ENCODE measurements at regions not wholly inside any gene's neighbourhood (a gene's known extent, or its start where the extent isn't known, plus 50 kb on each side); places are given as distances from the start of the nearest gene placed in this dataset.

DNA sequence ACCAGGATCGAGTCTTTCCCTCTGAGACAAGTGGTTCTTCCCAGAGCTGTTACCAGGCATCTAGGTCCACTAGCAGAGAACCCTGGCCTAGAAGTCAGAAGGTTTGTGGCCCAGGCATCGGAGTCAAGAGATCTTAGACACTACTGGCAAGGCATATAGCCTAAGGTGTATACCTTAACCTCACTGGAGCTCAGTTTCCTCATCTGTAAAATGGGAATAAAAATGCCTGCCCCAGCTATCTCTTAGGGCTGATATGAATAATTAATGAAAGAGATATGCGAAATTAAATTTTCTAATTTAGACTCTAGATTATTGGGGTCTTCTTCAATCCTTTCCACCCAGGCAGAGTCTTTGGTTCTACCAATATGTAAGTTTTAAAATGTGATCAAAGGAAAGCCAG lies 60.5 kb upstream of the NLK start:
- H3K27ac ChIP-seq (ENCODE audit: low read length) = no peak overlapping the region
- TF ChIP-seq EZH2 (IDR thresholded peaks at IDR 0.05; ENCODE audit: borderline replicate concordance, insufficient read depth, low read length, poor library complexity, severe bottlenecking) (no peak), RAD21 (conservative IDR thresholded peaks at IDR 0.05) (no peak), SMC3 (conservative IDR thresholded peaks at IDR 0.05; ENCODE audit: poor library complexity) (no peak), TAF1 (IDR thresholded peaks at IDR 0.05; ENCODE audit: low read depth) (no peak), EP300 (conservative IDR thresholded peaks at IDR 0.05; ENCODE audit: poor library complexity, severe bottlenecking) (no peak), MXI1 (conservative IDR thresholded peaks at IDR 0.05; ENCODE audit: poor library complexity, severe bottlenecking) (no peak), POLR2AphosphoS5 (IDR thresholded peaks at IDR 0.05) (no peak)
- TF ChIP-seq, protein P1, sequence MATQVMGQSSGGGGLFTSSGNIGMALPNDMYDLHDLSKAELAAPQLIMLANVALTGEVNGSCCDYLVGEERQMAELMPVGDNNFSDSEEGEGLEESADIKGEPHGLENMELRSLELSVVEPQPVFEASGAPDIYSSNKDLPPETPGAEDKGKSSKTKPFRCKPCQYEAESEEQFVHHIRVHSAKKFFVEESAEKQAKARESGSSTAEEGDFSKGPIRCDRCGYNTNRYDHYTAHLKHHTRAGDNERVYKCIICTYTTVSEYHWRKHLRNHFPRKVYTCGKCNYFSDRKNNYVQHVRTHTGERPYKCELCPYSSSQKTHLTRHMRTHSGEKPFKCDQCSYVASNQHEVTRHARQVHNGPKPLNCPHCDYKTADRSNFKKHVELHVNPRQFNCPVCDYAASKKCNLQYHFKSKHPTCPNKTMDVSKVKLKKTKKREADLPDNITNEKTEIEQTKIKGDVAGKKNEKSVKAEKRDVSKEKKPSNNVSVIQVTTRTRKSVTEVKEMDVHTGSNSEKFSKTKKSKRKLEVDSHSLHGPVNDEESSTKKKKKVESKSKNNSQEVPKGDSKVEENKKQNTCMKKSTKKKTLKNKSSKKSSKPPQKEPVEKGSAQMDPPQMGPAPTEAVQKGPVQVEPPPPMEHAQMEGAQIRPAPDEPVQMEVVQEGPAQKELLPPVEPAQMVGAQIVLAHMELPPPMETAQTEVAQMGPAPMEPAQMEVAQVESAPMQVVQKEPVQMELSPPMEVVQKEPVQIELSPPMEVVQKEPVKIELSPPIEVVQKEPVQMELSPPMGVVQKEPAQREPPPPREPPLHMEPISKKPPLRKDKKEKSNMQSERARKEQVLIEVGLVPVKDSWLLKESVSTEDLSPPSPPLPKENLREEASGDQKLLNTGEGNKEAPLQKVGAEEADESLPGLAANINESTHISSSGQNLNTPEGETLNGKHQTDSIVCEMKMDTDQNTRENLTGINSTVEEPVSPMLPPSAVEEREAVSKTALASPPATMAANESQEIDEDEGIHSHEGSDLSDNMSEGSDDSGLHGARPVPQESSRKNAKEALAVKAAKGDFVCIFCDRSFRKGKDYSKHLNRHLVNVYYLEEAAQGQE (IDR thresholded peaks at IDR 0.05; ENCODE audit: borderline replicate concordance) = no peak
- TF ChIP-seq, protein P2, sequence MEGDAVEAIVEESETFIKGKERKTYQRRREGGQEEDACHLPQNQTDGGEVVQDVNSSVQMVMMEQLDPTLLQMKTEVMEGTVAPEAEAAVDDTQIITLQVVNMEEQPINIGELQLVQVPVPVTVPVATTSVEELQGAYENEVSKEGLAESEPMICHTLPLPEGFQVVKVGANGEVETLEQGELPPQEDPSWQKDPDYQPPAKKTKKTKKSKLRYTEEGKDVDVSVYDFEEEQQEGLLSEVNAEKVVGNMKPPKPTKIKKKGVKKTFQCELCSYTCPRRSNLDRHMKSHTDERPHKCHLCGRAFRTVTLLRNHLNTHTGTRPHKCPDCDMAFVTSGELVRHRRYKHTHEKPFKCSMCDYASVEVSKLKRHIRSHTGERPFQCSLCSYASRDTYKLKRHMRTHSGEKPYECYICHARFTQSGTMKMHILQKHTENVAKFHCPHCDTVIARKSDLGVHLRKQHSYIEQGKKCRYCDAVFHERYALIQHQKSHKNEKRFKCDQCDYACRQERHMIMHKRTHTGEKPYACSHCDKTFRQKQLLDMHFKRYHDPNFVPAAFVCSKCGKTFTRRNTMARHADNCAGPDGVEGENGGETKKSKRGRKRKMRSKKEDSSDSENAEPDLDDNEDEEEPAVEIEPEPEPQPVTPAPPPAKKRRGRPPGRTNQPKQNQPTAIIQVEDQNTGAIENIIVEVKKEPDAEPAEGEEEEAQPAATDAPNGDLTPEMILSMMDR (IDR thresholded peaks at IDR 0.05; ENCODE audit: poor library complexity, severe bottlenecking) = no peak
- H3K9me2 ChIP-seq (ENCODE audit: insufficient read depth, low read length) = no peaks in the 10 kb centered on the region
- no peaks in the 10 kb centered on the region for H3K27me3 ChIP-seq (ENCODE audit: insufficient read depth, low read depth, low read length)
- H4K20me1 ChIP-seq (ENCODE audit: insufficient read depth) = no peaks in the 10 kb centered on the region
- H3K36me3 ChIP-seq (ENCODE audit: insufficient read depth, low read length) = no peaks in the 10 kb centered on the region
- no peak overlapping the region for H3K9ac ChIP-seq (ENCODE audit: low read length)
- H3K4me3 ChIP-seq (ENCODE audit: low read length) = no peak overlapping the region
- H3K79me2 ChIP-seq (replicated peaks; ENCODE audit: insufficient read depth, low read length) = no peaks in the 10 kb centered on the region
- H2AFZ ChIP-seq (ENCODE audit: low read depth, low read length) = no peak overlapping the region
- no peaks in the 10 kb centered on the region for H3F3A ChIP-seq (ENCODE audit: insufficient read depth, low read length, poor library complexity, severe bottlenecking)
- H3K4me2 ChIP-seq (ENCODE audit: low read length) = no peak overlapping the region
- H3K9me3 ChIP-seq (ENCODE audit: low read length) = no peaks in the 10 kb centered on the region

DNA sequence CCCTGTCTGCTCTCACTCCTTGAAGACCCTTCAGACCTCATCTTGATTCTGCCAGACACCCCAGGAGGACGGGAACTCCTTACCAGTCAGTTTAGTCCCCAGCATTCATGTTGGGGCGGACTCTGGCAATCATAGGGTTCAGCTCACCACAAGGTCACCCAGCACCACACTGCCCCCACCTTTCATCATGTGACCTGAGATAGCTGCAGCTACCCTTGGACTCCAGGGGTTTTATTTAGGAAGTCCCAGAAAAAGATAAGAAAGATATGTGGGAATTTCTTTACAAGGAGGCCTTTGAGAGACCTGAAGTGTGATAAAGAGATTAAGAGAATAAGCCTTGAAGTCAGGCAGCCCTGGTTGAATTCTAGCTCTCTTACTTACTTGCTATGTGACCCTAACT lies 59.8 kb upstream of the NLK start:
- no peaks in the 10 kb centered on the region for H3K27me3 ChIP-seq (ENCODE audit: insufficient read depth, low read depth, low read length)
- no peaks in the 10 kb centered on the region for H4K20me1 ChIP-seq (ENCODE audit: insufficient read depth)
- H3K36me3 ChIP-seq (ENCODE audit: insufficient read depth, low read length) = no peaks in the 10 kb centered on the region
- H3K9me2 ChIP-seq (ENCODE audit: insufficient read depth, low read length) = no peaks in the 10 kb centered on the region
- no peak overlapping the region for H3K27ac ChIP-seq (ENCODE audit: low read length)
- no peak overlapping the region for H2AFZ ChIP-seq (ENCODE audit: low read depth, low read length)
- H3F3A ChIP-seq (ENCODE audit: insufficient read depth, low read length, poor library complexity, severe bottlenecking) = no peaks in the 10 kb centered on the region
- no peak overlapping the region for H3K9ac ChIP-seq (ENCODE audit: low read length)
- H3K4me3 ChIP-seq (ENCODE audit: low read length) = no peak overlapping the region
- TF ChIP-seq POLR2AphosphoS5 (IDR thresholded peaks at IDR 0.05) (no peak), MXI1 (conservative IDR thresholded peaks at IDR 0.05; ENCODE audit: poor library complexity, severe bottlenecking) (no peak), SMC3 (conservative IDR thresholded peaks at IDR 0.05; ENCODE audit: poor library complexity) (no peak), RAD21 (conservative IDR thresholded peaks at IDR 0.05) (no peak), TAF1 (IDR thresholded peaks at IDR 0.05; ENCODE audit: low read depth) (no peak), EZH2 (IDR thresholded peaks at IDR 0.05; ENCODE audit: borderline replicate concordance, insufficient read depth, low read length, poor library complexity, severe bottlenecking) (no peak), EP300 (conservative IDR thresholded peaks at IDR 0.05; ENCODE audit: poor library complexity, severe bottlenecking) (no peak)
- TF ChIP-seq, protein P2 (IDR thresholded peaks at IDR 0.05; ENCODE audit: poor library complexity, severe bottlenecking) = no peak
- TF ChIP-seq, protein P1 (IDR thresholded peaks at IDR 0.05; ENCODE audit: borderline replicate concordance) = no peak
- no peaks in the 10 kb centered on the region for H3K9me3 ChIP-seq (ENCODE audit: low read length)
- H3K79me2 ChIP-seq (replicated peaks; ENCODE audit: insufficient read depth, low read length) = no peaks in the 10 kb centered on the region
- H3K4me2 ChIP-seq (ENCODE audit: low read length) = no peak overlapping the region

All from neural cell (in vitro differentiated cells).